WI38 (cell line): ENCODE measurements at regions not wholly inside any gene's neighbourhood (a gene's known extent, or its start where the extent isn't known, plus 50 kb on each side); places are given as distances from the start of the nearest gene placed in this dataset.

Experiments used
- H3K4me3 ChIP-seq: 2 replicates; pipeline ENCODE4 v1.5.1; 2011; ENCODE audit warnings: low read depth, mild to moderate bottlenecking, control low read depth, low read length
- CTCF ChIP-seq: IDR thresholded peaks from 2 replicates; pipeline ENCODE4 v1.5.1; 2012; ENCODE audit warnings: low read depth, mild to moderate bottlenecking, control low read depth, low read length

GRCh38 chr16:51436742-51437141 is 285.7 kb upstream of the SALL1 start:
- TF ChIP-seq CTCF = no peak
- no peak overlapping the region for H3K4me3 ChIP-seq

DNA sequence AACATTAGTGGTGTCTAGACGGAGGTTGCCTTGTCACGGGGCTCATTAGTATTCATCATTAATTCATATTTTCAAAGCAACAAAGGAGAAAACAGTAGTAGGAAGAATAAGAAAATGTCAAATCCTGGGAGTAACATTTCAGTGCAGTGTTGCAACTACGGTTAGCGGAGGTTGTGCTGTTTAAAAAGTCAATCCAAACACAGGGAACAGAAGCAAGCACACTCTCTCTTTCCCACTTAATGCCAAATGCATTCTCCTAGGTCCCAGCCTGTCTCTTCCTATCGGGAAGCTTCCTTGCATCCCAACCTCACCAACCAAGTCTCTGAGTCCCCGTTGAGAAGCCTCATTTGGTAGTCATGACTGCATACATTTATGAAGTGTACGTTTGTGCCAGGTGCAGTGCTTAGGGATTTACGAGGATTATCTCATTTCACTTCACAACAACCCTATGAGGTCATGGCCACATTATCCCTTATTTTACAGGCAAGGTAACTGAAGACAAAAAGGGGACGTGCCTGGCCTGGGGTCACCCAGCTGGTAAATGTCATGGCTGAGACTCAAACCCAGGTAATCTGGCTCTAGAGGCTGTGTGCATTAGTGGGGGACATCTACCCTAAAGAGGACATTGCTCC is 283.6 kb upstream of the SALL1 start:
- no peak for TF ChIP-seq CTCF
- H3K4me3 ChIP-seq = no peak overlapping the region

DNA sequence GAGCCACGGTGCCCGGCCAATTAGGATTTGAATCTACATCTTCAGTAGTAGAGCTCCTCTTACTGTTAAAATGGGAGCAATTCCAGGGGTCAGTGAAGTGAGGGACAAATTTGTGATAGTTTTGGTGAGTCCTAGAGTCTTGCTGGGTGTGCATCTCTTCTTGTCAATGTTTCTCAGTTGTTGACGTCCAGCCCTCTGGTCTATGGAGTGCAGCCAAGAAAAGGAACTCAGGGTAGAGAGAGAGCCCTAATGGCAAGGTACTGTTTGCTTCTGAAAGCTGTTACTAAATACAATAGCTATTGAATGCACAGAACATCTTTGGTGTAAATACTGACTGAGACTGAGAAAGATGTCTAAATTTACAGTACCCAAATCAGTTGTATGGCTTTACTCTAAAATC is 282.5 kb upstream of the SALL1 start:
- TF ChIP-seq CTCF = no peak
- no peak overlapping the region for H3K4me3 ChIP-seq

- TF ChIP-seq CTCF = no peak
- H3K4me3 ChIP-seq = no peak overlapping the region
Measured at GRCh38 chr16:51431517-51432241, 280.6 kb upstream of the SALL1 start.

DNA sequence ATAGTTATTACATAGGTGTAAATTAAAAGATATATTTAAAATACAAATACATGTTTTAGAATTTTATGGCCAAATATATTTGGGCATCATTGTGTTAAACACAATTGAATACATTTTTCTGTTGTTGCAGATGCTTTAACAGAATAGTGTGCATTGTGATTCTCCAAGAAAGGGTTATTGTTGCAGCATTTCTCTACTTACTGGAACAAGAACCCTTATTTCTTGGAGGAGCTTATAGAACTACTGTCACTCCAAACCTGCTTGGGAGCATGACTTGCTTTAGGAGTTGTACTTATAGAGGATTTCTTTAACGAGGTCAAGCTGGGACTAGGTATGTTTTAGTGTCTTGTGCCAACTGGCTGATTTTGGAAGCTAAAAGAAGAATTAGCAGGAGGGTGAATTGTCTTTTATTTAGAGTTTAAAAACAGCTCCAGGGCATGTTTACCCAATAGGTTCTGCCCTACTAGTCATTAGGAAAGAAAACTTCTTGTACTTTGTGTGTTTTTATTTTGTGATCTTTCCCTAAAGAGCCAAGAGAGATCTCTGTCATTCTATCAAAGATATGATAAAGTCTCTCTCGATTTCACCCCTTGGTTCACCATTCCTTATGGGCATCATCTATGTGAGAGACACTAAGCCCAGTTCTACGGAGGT is 279.8 kb upstream of the SALL1 start:
- no peak overlapping the region for H3K4me3 ChIP-seq
- TF ChIP-seq CTCF = no peak

DNA sequence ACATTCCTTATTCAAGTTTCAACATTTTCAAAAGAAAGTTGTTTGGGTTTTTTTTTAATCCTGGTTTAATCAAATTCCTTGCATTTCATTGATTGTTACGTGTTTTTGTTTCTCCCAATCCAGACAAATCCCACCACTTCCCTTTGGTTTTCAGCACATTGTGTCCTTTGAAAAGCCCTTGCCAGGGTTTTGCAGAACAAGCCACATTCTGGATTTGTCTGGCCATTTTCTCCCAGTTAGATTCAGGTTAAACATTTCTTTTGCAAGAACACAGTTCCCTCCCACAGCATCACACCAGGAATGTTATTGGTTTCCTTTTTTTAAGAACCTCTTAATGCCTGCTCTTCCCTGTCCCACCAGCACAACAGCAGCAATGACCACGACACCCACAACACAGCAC is 278.0 kb upstream of the SALL1 start:
- H3K4me3 ChIP-seq = no peak overlapping the region

More for the DNA sequence above, 278.0 kb upstream of the SALL1 start:
- TF ChIP-seq CTCF = no peak
